WTC11 (cell line): ENCODE measurements at regions not wholly inside any gene's neighbourhood (a gene's known extent, or its start where the extent isn't known, plus 50 kb on each side); places are given as distances from the start of the nearest gene placed in this dataset.

ENCODE experiments used
- ATAC-seq: fragments of 200-7000 bp; cut with Tn5 transposase; 2 replicates; pipeline ENCODE4 v1.10.0; 2021; ENCODE audit warnings: mild to moderate bottlenecking, moderate library complexity
- CTCF ChIA-PET: fragments of 300-600 bp; sonication (Branson Sonifier 250); formaldehyde crosslinking; loops from one replicate; lab custom pipeline; 2021; ENCODE audit warnings: antibody characterized with exemption; lab: Charles Lee
- POLR2A ChIA-PET: fragments of 350-600 bp; sonication (Branson Sonifier 250); formaldehyde crosslinking; loops from one replicate; lab custom pipeline; 2021; ENCODE audit warnings: antibody characterized with exemption; lab: Charles Lee
- DNase-seq: peaks from one replicate; pipeline ENCODE4 v3.0.0; 2021; ENCODE audit warnings: low spot score
- H3K27ac Mint-ChIP-seq: 2 replicates; pipeline ENCODE4 v1.8.0; 2021; ENCODE audit warnings: mixed read lengths
- H3K27me3 Mint-ChIP-seq: 2 replicates; pipeline ENCODE4 v1.8.0; 2021; ENCODE audit warnings: low read depth, mild to moderate bottlenecking, moderate library complexity, mixed read lengths
- H3K36me3 Mint-ChIP-seq: 2 replicates; pipeline ENCODE4 v1.8.0; 2021; ENCODE audit warnings: mixed read lengths
- H3K4me1 Mint-ChIP-seq: 2 replicates; pipeline ENCODE4 v1.8.0; 2022; ENCODE audit warnings: mixed read lengths
- H3K4me3 Mint-ChIP-seq: 2 replicates; pipeline ENCODE4 v1.8.0; 2021; ENCODE audit warnings: mild to moderate bottlenecking, moderate library complexity, mixed read lengths
- H3K9me3 Mint-ChIP-seq: 2 replicates; pipeline ENCODE4 v1.8.0; 2021; ENCODE audit warnings: mixed read lengths
- E2F5 ChIP-seq: sonication (generic); formaldehyde crosslinking; IDR thresholded peaks from 2 replicates; pipeline ENCODE4 v1.8.1; 2022; ENCODE audit warnings: mild to moderate bottlenecking, moderate library complexity, missing genetic modification reagents
- EMX1 ChIP-seq: fragments of 250-450 bp; sonication (Bioruptor Pico); IDR thresholded peaks from 2 replicates; pipeline ENCODE4 v1.8.0; 2021; ENCODE audit warnings: mild to moderate bottlenecking
- FOXK1 ChIP-seq: sonication (generic); formaldehyde crosslinking; IDR thresholded peaks from 2 replicates; pipeline ENCODE4 v1.8.0; 2022; ENCODE audit warnings: mild to moderate bottlenecking, moderate library complexity, missing genetic modification reagents
- FOXP4 ChIP-seq: sonication (generic); formaldehyde crosslinking; IDR thresholded peaks from 2 replicates; pipeline ENCODE4 v1.8.0; 2022; ENCODE audit warnings: mild to moderate bottlenecking, missing genetic modification reagents
- GABPB1 ChIP-seq: sonication (generic); formaldehyde crosslinking; IDR thresholded peaks from 2 replicates; pipeline ENCODE4 v1.8.1; 2023; ENCODE audit warnings: mild to moderate bottlenecking, missing genetic modification reagents
- GTF2I ChIP-seq: fragments of 250-450 bp; sonication (Bioruptor Pico); conservative IDR thresholded peaks from 2 replicates; pipeline ENCODE4 v1.4.0; 2021; ENCODE audit warnings: mild to moderate bottlenecking
- NR3C1 ChIP-seq: sonication (generic); formaldehyde crosslinking; conservative IDR thresholded peaks from 2 replicates; pipeline ENCODE4 v1.8.1; 2023; ENCODE audit warnings: low read depth, mild to moderate bottlenecking, missing genetic modification reagents
- PREB ChIP-seq: sonication (generic); formaldehyde crosslinking; IDR thresholded peaks from 2 replicates; pipeline ENCODE4 v1.8.1; 2022; ENCODE audit warnings: mild to moderate bottlenecking, missing genetic modification reagents, moderate library complexity, borderline replicate concordance
- SMAD4 ChIP-seq: sonication (generic); formaldehyde crosslinking; IDR thresholded peaks from 2 replicates; pipeline ENCODE4 v1.8.0; 2022; ENCODE audit warnings: mild to moderate bottlenecking, missing genetic modification reagents
- TEAD1 ChIP-seq: sonication (generic); formaldehyde crosslinking; IDR thresholded peaks from 2 replicates; pipeline ENCODE4 v1.8.0; 2022; ENCODE audit warnings: mild to moderate bottlenecking, missing genetic modification reagents
- TEAD4 ChIP-seq: sonication (generic); formaldehyde crosslinking; IDR thresholded peaks from 2 replicates; pipeline ENCODE4 v1.8.0; 2022; ENCODE audit warnings: mild to moderate bottlenecking, missing genetic modification reagents
- ZBTB21 ChIP-seq: sonication (generic); formaldehyde crosslinking; IDR thresholded peaks from 2 replicates; pipeline ENCODE4 v1.8.1; 2023; ENCODE audit warnings: mild to moderate bottlenecking, missing genetic modification reagents, borderline replicate concordance
- ZNF232 ChIP-seq: sonication (generic); formaldehyde crosslinking; IDR thresholded peaks from 2 replicates; pipeline ENCODE4 v1.8.0; 2022; ENCODE audit warnings: mild to moderate bottlenecking, missing genetic modification reagents
- ZNF317 ChIP-seq: sonication (generic); formaldehyde crosslinking; IDR thresholded peaks from 2 replicates; pipeline ENCODE4 v1.8.1; 2023; ENCODE audit warnings: low read depth, mild to moderate bottlenecking, moderate library complexity, missing genetic modification reagents, borderline replicate concordance
- ZNF396 ChIP-seq: fragments of 250-450 bp; sonication (Bioruptor Pico); IDR thresholded peaks from 2 replicates; pipeline ENCODE4 v1.8.0; 2021; ENCODE audit warnings: mild to moderate bottlenecking, moderate library complexity, borderline replicate concordance
- TF ChIP-seq, protein P1 (sequence below): sonication (generic); formaldehyde crosslinking; IDR thresholded peaks from 2 replicates; pipeline ENCODE4 v1.8.0; 2023; ENCODE audit warnings: missing genetic modification reagents
- TF ChIP-seq, protein P2 (sequence below): sonication (generic); formaldehyde crosslinking; IDR thresholded peaks from 2 replicates; pipeline ENCODE4 v1.8.1; 2023; ENCODE audit warnings: mild to moderate bottlenecking, missing genetic modification reagents, moderate library complexity
- TF ChIP-seq, protein P3 (sequence below): fragments of 250-450 bp; sonication (Bioruptor Pico); IDR thresholded peaks from 2 replicates; pipeline ENCODE4 v1.9.0; 2021; ENCODE audit warnings: mild to moderate bottlenecking, borderline replicate concordance
- TF ChIP-seq, protein P4 (sequence below): fragments of 200-600 bp; IDR thresholded peaks from 2 replicates; pipeline ENCODE4 v1.8.0; 2022; ENCODE audit warnings: antibody characterized with exemption

DNA sequence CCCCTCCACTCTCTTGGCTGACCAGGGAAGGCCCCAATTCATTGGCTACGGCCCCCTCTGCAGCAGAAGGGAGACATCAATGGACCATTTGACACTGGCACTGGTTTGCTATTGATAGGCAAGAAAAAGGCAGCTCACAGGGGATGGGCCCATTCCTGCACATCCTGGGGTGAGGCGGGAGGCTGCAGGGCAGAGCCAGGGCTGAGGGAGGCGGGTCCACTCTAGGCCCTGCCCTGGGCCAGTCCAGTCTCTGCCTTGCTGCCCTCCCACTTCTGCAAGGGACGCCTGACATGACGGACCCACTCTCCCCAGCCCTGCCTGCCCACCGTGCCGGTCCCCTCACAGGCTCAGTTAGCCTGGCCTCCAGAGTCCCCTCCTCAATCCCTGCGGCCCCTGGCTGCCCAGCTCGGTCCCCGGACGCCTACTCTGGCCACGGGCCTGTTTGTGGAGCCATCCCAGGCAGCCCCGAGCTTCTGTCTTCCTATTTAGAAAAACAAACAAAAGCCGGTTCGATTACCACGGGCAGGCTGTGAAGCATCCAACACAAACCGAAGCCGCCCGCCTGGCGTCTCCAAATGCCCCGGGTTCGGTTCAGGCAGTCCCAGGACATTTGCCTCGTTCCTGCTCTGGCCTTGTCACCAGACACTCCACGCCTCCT lies 160.7 kb downstream of the IRX5 start:
- H3K4me3 Mint-ChIP-seq: no peak overlapping the region

GRCh38 chr16:55091871-55092230 lies 161.2 kb downstream of the IRX5 start:
- no peaks in the 10 kb centered on the region for H3K4me1 Mint-ChIP-seq
- ChIA-PET POLR2A (no interaction called here), CTCF (interaction anchor here (0.6 to 0.7 kb wide), 2 partner anchors 43 to 130 kb away, joined by 3 to 4 read pairs; no protein-coding TSS in a partner anchor)
- no peaks in the 10 kb centered on the region for H3K27me3 Mint-ChIP-seq
- ATAC-seq: no peak
- H3K4me3 Mint-ChIP-seq: no peak overlapping the region
- no peak overlapping the region for H3K27ac Mint-ChIP-seq
- peaks cover 20% of the 10 kb centered on the region for H3K9me3 Mint-ChIP-seq
- H3K36me3 Mint-ChIP-seq: no peaks in the 10 kb centered on the region
- TF ChIP-seq, protein P1, sequence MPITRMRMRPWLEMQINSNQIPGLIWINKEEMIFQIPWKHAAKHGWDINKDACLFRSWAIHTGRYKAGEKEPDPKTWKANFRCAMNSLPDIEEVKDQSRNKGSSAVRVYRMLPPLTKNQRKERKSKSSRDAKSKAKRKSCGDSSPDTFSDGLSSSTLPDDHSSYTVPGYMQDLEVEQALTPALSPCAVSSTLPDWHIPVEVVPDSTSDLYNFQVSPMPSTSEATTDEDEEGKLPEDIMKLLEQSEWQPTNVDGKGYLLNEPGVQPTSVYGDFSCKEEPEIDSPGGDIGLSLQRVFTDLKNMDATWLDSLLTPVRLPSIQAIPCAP (CRISPR knock-in tag): no peak
- no peak for TF ChIP-seq TEAD4 (CRISPR knock-in tag)
- TF ChIP-seq PREB: no peak
- TF ChIP-seq, protein P2, sequence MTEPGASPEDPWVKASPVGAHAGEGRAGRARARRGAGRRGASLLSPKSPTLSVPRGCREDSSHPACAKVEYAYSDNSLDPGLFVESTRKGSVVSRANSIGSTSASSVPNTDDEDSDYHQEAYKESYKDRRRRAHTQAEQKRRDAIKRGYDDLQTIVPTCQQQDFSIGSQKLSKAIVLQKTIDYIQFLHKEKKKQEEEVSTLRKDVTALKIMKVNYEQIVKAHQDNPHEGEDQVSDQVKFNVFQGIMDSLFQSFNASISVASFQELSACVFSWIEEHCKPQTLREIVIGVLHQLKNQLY: no peak
- TF ChIP-seq SMAD4: no peak
- TF ChIP-seq, protein P3, sequence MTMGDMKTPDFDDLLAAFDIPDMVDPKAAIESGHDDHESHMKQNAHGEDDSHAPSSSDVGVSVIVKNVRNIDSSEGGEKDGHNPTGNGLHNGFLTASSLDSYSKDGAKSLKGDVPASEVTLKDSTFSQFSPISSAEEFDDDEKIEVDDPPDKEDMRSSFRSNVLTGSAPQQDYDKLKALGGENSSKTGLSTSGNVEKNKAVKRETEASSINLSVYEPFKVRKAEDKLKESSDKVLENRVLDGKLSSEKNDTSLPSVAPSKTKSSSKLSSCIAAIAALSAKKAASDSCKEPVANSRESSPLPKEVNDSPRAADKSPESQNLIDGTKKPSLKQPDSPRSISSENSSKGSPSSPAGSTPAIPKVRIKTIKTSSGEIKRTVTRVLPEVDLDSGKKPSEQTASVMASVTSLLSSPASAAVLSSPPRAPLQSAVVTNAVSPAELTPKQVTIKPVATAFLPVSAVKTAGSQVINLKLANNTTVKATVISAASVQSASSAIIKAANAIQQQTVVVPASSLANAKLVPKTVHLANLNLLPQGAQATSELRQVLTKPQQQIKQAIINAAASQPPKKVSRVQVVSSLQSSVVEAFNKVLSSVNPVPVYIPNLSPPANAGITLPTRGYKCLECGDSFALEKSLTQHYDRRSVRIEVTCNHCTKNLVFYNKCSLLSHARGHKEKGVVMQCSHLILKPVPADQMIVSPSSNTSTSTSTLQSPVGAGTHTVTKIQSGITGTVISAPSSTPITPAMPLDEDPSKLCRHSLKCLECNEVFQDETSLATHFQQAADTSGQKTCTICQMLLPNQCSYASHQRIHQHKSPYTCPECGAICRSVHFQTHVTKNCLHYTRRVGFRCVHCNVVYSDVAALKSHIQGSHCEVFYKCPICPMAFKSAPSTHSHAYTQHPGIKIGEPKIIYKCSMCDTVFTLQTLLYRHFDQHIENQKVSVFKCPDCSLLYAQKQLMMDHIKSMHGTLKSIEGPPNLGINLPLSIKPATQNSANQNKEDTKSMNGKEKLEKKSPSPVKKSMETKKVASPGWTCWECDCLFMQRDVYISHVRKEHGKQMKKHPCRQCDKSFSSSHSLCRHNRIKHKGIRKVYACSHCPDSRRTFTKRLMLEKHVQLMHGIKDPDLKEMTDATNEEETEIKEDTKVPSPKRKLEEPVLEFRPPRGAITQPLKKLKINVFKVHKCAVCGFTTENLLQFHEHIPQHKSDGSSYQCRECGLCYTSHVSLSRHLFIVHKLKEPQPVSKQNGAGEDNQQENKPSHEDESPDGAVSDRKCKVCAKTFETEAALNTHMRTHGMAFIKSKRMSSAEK (CRISPR knock-in tag): no peak
- TF ChIP-seq ZNF317 (CRISPR knock-in tag): no peak
- TF ChIP-seq, protein P4, sequence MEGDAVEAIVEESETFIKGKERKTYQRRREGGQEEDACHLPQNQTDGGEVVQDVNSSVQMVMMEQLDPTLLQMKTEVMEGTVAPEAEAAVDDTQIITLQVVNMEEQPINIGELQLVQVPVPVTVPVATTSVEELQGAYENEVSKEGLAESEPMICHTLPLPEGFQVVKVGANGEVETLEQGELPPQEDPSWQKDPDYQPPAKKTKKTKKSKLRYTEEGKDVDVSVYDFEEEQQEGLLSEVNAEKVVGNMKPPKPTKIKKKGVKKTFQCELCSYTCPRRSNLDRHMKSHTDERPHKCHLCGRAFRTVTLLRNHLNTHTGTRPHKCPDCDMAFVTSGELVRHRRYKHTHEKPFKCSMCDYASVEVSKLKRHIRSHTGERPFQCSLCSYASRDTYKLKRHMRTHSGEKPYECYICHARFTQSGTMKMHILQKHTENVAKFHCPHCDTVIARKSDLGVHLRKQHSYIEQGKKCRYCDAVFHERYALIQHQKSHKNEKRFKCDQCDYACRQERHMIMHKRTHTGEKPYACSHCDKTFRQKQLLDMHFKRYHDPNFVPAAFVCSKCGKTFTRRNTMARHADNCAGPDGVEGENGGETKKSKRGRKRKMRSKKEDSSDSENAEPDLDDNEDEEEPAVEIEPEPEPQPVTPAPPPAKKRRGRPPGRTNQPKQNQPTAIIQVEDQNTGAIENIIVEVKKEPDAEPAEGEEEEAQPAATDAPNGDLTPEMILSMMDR: no peak
- TF ChIP-seq GTF2I (CRISPR knock-in tag): no peak
- TF ChIP-seq EMX1 (CRISPR knock-in tag): no peak
- TF ChIP-seq ZBTB21 (CRISPR knock-in tag): no peak
- no peak for TF ChIP-seq FOXP4 (CRISPR knock-in tag)
- no peak for TF ChIP-seq FOXK1 (CRISPR knock-in tag)
- no peak for TF ChIP-seq GABPB1 (CRISPR knock-in tag)
- TF ChIP-seq ZNF232 (CRISPR knock-in tag): no peak
- no peak for TF ChIP-seq TEAD1 (CRISPR knock-in tag)
- no peak for TF ChIP-seq NR3C1 (CRISPR knock-in tag)
- no peak for TF ChIP-seq ZNF396 (CRISPR knock-in tag)
- TF ChIP-seq, all 79 proteins: peak for 0
- DNase-seq: no peak

More for the DNA sequence above, 160.7 kb downstream of the IRX5 start:
- TF ChIP-seq E2F5 (CRISPR knock-in tag): no peak
- no peaks in the 10 kb centered on the region for H3K36me3 Mint-ChIP-seq
- CTCF ChIA-PET: no interaction called here
- DNase-seq (no peak), ATAC-seq (peak; percentile 44; the same call in 1 of the 2 replicates)
- POLR2A ChIA-PET: no interaction called here
- no peaks in the 10 kb centered on the region for H3K4me1 Mint-ChIP-seq
- H3K27me3 Mint-ChIP-seq: no peaks in the 10 kb centered on the region
- peaks cover 20% of the 10 kb centered on the region for H3K9me3 Mint-ChIP-seq
- H3K27ac Mint-ChIP-seq: no peak overlapping the region
